GM23248 (cell line): ENCODE measurements at regions not wholly inside any gene's neighbourhood (a gene's known extent, or its start where the extent isn't known, plus 50 kb on each side); places are given as distances from the start of the nearest gene placed in this dataset.

Experiments
- DNase-seq: peaks from one replicate; pipeline ENCODE4 v3.0.0-alpha.2; 2015
- H2AFZ ChIP-seq: fragments of 200-600 bp; sonication (generic); 2 replicates; pipeline ENCODE4 v1.6.1; 2016; ENCODE audit warnings: antibody characterized with exemption
- H3F3A ChIP-seq: fragments of 200-600 bp; sonication (generic); 2 replicates; pipeline ENCODE4 v1.6.1; 2016; ENCODE audit warnings: mild to moderate bottlenecking, antibody characterized with exemption, mixed run types; ENCODE audit not compliant: insufficient read depth
- H3K27ac ChIP-seq: fragments of 200-600 bp; sonication (generic); 2 replicates; pipeline ENCODE4 v1.5.1; 2016; ENCODE audit warnings: mild to moderate bottlenecking
- H3K27me3 ChIP-seq: fragments of 200-600 bp; sonication (generic); replicated peaks from 2 replicates; pipeline ENCODE4 v1.6.1; 2016; ENCODE audit warnings: mild to moderate bottlenecking; ENCODE audit not compliant: insufficient read depth
- H3K36me3 ChIP-seq: fragments of 200-600 bp; sonication (generic); 2 replicates; pipeline ENCODE4 v1.6.1; 2016; ENCODE audit warnings: low read depth, mild to moderate bottlenecking
- H3K4me1 ChIP-seq: fragments of 200-600 bp; sonication (generic); 2 replicates; pipeline ENCODE4 v1.6.1; 2016; ENCODE audit warnings: mild to moderate bottlenecking; ENCODE audit not compliant: insufficient read depth
- H3K4me2 ChIP-seq: fragments of 200-600 bp; sonication (generic); one replicate; pipeline ENCODE4 v1.6.1; 2016; ENCODE audit warnings: mild to moderate bottlenecking; ENCODE audit not compliant: unreplicated experiment
- H3K4me3 ChIP-seq: fragments of 200-600 bp; sonication (generic); 2 replicates; pipeline ENCODE4 v1.5.1; 2016; ENCODE audit warnings: mild to moderate bottlenecking
- H3K79me2 ChIP-seq: fragments of 200-600 bp; sonication (generic); 2 replicates; pipeline ENCODE4 v1.6.1; 2016; ENCODE audit warnings: mild to moderate bottlenecking; ENCODE audit not compliant: insufficient read depth
- H3K9ac ChIP-seq: fragments of 200-600 bp; sonication (generic); 2 replicates; pipeline ENCODE4 v1.6.1; 2016; ENCODE audit warnings: mild to moderate bottlenecking
- H3K9me2 ChIP-seq: fragments of 200-600 bp; sonication (generic); 2 replicates; pipeline ENCODE4 v1.6.1; 2016; ENCODE audit warnings: mixed run types, mild to moderate bottlenecking, moderate library complexity; ENCODE audit not compliant: insufficient read depth
- H3K9me3 ChIP-seq: fragments of 200-600 bp; sonication (generic); one replicate; pipeline ENCODE4 v1.6.1; 2017; ENCODE audit warnings: low read depth
- H4K20me1 ChIP-seq: fragments of 200-600 bp; sonication (generic); 2 replicates; pipeline ENCODE4 v1.6.0; 2016; ENCODE audit not compliant: insufficient read depth
- EZH2 ChIP-seq: fragments of 200-600 bp; sonication (generic); IDR thresholded peaks from 2 replicates; pipeline ENCODE4 v1.6.1; 2018; ENCODE audit warnings: antibody characterized with exemption, mild to moderate bottlenecking; ENCODE audit not compliant: insufficient read depth, poor library complexity, severe bottlenecking
- EZH2phosphoT487 ChIP-seq: fragments of 200-600 bp; sonication (generic); IDR thresholded peaks from 2 replicates; pipeline ENCODE4 v1.6.1; 2018; ENCODE audit warnings: antibody characterized with exemption, moderate library complexity, mild to moderate bottlenecking, low read depth; ENCODE audit not compliant: insufficient read depth
- WGBS, 2 experiments: methylation state at CpG; one replicate each; pipeline ENCODE4 v1.1.6; 2015 to 2017; ENCODE audit warnings: low lambda C conversion rate in 2 of 2, low coverage in 1 of 2; ENCODE audit errors: missing lambda C conversion rate in 2 of 2; 5-methylcytosine and 5-hydroxymethylcytosine counted together
- in situ Hi-C: fragments of 300-500 bp; cut with MboI; formaldehyde crosslinking; loops from 2 replicates; pipeline ENCODE4 v1.15.0; 2020

DNA sequence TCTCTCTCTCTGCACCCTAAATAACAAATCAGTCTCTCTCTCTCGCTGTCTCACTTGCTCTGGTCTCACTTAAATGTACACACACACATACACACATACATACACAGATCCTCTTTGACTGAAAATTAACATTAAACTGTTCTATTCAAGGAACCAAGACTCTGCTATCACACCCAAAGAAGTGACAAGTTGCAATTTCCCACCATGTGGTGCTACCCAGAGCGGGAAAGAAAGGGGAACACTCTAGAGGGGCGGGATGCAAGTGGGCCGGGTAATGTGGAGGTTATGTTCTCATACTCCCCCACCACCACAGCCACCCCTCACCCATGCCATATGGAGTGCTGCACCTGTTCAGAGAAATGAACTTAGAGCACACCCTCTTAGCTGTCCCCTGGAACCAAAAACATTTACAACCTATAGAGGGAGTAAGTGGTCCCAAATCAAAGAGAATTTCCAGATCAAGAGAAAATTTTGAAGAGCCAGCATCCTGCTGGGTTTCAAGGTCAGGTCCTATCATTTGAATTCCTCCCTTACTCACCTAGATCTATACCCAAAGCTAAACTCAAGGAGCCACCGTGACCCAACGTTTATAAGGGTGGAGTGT, 319.4 kb downstream of the BRINP2 start:
- WGBS, 2 experiments = 35 to 37% methylated on average over 6 of the region's 6 CpGs
- H2AFZ ChIP-seq = no peak overlapping the region
- H3K36me3 ChIP-seq = no peaks in the 10 kb centered on the region
- H3K9ac ChIP-seq = no peak overlapping the region
- no peaks in the 10 kb centered on the region for H4K20me1 ChIP-seq
- H3K9me2 ChIP-seq = no peaks in the 10 kb centered on the region
- no peaks in the 10 kb centered on the region for H3K9me3 ChIP-seq
- H3K4me3 ChIP-seq = no peak overlapping the region
- H3K4me2 ChIP-seq = no peak overlapping the region
- H3K4me1 ChIP-seq = no peaks in the 10 kb centered on the region
- H3K27ac ChIP-seq = no peak overlapping the region
- H3K79me2 ChIP-seq = no peaks in the 10 kb centered on the region
- H3F3A ChIP-seq = no peaks in the 10 kb centered on the region
- TF ChIP-seq EZH2phosphoT487 (no peak), EZH2 (no peak)
- in situ Hi-C loops = no loop called here
- no peak for DNase-seq
- peaks cover 5% of the 10 kb centered on the region for H3K27me3 ChIP-seq

DNA sequence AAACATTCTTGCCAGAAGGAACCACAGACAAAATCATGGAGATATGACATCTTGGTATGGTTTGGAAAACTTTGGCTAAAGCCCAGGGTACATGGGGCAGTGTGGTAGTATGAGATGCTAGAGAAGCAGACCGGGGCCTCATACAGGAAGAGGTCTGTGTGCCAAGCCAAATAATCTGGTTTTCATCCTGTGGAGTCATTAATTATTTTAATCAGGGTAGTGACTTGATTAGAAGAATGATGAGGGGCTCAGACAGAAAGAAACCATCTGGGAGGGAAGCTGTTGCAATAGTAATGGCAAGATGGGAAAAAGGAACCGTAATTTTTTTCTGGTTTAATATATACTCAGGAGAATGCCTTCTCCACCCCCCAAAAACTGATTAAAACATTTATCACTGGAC, 318.0 kb downstream of the BRINP2 start:
- Histone ChIP-seq H3K4me1 (no peaks in the 10 kb centered on the region), H3F3A (no peaks in the 10 kb centered on the region), H3K4me3 (no peak overlapping the region), H3K9ac (no peak overlapping the region), H2AFZ (no peak overlapping the region), H3K27me3 (peaks cover 5% of the 10 kb centered on the region), H3K9me2 (no peaks in the 10 kb centered on the region), H3K36me3 (no peaks in the 10 kb centered on the region), H3K4me2 (no peak overlapping the region), H3K9me3 (no peaks in the 10 kb centered on the region), H3K27ac (no peak overlapping the region), H3K79me2 (no peaks in the 10 kb centered on the region), H4K20me1 (no peaks in the 10 kb centered on the region)
- in situ Hi-C loops = no loop called here
- WGBS, 2 experiments = 4 to 16% methylated on average over 2 of the region's 2 CpGs
- no peak for DNase-seq
- TF ChIP-seq EZH2phosphoT487 (no peak), EZH2 (no peak)

DNA sequence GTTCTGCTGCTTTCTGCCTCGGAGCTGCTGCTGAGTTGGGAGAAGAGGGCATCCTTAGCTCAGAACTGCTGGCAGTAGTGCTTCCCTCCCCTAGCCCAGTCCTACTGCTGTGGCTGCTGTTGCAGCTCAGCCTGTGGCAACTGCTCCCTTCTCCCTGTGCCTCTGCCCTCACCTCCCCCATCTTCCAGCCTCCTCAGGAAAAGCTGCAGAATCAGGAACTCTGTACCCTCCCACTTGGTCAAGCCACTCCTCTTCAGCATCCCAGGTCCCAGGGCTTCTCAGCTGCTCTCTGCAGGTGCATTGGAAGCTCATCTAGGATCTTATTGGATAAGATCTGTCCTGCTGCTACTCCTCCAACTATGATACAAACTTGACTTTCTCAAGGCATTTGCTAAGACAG, 316.7 kb downstream of the BRINP2 start:
- Histone ChIP-seq H3K4me3 (no peak overlapping the region), H3K36me3 (no peaks in the 10 kb centered on the region), H3K27me3 (peaks cover 12% of the 10 kb centered on the region), H2AFZ (no peak overlapping the region), H3F3A (no peaks in the 10 kb centered on the region), H3K79me2 (no peaks in the 10 kb centered on the region), H3K9me2 (no peaks in the 10 kb centered on the region), H3K4me2 (no peak overlapping the region), H3K27ac (no peak overlapping the region), H4K20me1 (no peaks in the 10 kb centered on the region), H3K9me3 (no peaks in the 10 kb centered on the region), H3K4me1 (no peaks in the 10 kb centered on the region), H3K9ac (no peak overlapping the region)
- 0 to 10% methylated on average over 1 of the region's 1 CpG for WGBS, 2 experiments
- DNase-seq = no peak
- in situ Hi-C loops = no loop called here
- no peak for TF ChIP-seq EZH2phosphoT487
- TF ChIP-seq EZH2 = no peak

DNA sequence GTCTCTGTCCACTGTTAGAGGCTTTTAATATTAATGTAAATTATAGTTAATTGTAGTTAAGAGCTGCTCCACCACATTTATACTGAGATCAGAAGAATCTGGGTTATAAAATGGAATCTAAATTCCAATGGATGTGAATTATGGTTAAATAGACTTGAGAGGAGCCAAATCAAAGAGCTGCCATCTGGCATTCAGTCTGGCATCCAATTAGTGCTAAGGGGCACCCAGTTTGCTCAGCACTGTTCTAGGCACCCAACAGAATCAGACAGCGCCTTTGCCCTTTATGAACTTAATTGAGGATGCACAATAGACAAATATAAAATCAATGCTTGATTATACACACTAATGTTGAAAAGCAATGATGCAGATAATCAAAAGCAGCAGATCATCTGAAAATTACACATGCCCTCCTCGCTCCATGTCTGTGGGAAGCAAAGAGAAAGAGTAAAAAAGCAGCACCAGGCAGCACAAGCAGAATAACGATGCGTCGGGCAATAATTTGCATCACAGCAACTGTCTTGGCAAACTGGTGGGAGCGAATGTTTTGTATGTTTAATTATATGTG, 310.1 kb downstream of the BRINP2 start:
- WGBS, 2 experiments = 57 to 64% methylated on average over 6 of the region's 6 CpGs
- Histone ChIP-seq H3K27ac (no peak overlapping the region), H2AFZ (no peak overlapping the region), H3K4me1 (no peaks in the 10 kb centered on the region), H3K9me2 (no peaks in the 10 kb centered on the region), H3K9me3 (no peaks in the 10 kb centered on the region), H3K9ac (no peak overlapping the region), H3K36me3 (no peaks in the 10 kb centered on the region), H3K27me3 (peaks cover 30% of the 10 kb centered on the region), H3K4me2 (no peak overlapping the region), H3K79me2 (no peaks in the 10 kb centered on the region), H4K20me1 (no peaks in the 10 kb centered on the region; the same call in 1 of the 2 replicates), H3F3A (no peaks in the 10 kb centered on the region), H3K4me3 (no peak overlapping the region)
- in situ Hi-C loops = no loop called here
- no peak for TF ChIP-seq EZH2
- no peak for TF ChIP-seq EZH2phosphoT487
- no peak for DNase-seq

DNA sequence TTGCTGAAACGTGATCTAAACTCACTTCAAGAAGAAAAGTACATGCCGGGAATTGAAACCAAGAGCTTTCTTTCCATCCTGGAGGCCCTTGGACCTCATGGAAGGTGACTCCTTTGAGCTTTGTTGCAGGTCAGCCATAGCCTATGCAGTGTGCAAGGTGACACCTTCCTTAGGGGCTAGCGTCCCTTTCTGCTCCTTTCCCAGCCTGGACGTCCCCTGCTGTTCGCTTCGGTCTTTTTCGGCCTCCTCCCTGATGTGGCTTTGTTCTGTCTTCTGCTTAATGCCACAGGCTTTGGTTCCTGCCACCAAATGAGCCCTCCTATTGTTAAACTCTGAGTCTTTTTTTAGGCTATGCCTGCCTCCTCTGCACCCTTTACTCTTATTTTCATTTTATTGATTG, 308.8 kb downstream of the BRINP2 start:
- TF ChIP-seq EZH2phosphoT487 = no peak
- no peak for TF ChIP-seq EZH2
- no peak for DNase-seq
- 51 to 56% methylated on average over 7 of the region's 7 CpGs for WGBS, 2 experiments
- no peak overlapping the region for H3K27ac ChIP-seq
- H4K20me1 ChIP-seq = no peaks in the 10 kb centered on the region; the same call in 1 of the 2 replicates
- in situ Hi-C loops = no loop called here
- no peak overlapping the region for H2AFZ ChIP-seq
- H3K36me3 ChIP-seq = no peaks in the 10 kb centered on the region
- H3K4me2 ChIP-seq = no peak overlapping the region
- H3K9me3 ChIP-seq = no peaks in the 10 kb centered on the region
- H3F3A ChIP-seq = no peaks in the 10 kb centered on the region
- no peaks in the 10 kb centered on the region for H3K4me1 ChIP-seq
- H3K9ac ChIP-seq = no peak overlapping the region
- no peak overlapping the region for H3K4me3 ChIP-seq
- peaks cover 29% of the 10 kb centered on the region for H3K27me3 ChIP-seq
- no peaks in the 10 kb centered on the region for H3K9me2 ChIP-seq
- H3K79me2 ChIP-seq = no peaks in the 10 kb centered on the region
